HG03432 (cell line): ENCODE measurements at regions not wholly inside any gene's neighbourhood (a gene's known extent, or its start where the extent isn't known, plus 50 kb on each side); places are given as distances from the start of the nearest gene placed in this dataset.

Source experiments
- ATAC-seq: cut with Tn5 transposase; IDR thresholded peaks from one replicate; pipeline ENCODE4 v1.9.1; 2021; ENCODE audit warnings: mild to moderate bottlenecking, moderate library complexity; ENCODE audit not compliant: unreplicated experiment

DNA sequence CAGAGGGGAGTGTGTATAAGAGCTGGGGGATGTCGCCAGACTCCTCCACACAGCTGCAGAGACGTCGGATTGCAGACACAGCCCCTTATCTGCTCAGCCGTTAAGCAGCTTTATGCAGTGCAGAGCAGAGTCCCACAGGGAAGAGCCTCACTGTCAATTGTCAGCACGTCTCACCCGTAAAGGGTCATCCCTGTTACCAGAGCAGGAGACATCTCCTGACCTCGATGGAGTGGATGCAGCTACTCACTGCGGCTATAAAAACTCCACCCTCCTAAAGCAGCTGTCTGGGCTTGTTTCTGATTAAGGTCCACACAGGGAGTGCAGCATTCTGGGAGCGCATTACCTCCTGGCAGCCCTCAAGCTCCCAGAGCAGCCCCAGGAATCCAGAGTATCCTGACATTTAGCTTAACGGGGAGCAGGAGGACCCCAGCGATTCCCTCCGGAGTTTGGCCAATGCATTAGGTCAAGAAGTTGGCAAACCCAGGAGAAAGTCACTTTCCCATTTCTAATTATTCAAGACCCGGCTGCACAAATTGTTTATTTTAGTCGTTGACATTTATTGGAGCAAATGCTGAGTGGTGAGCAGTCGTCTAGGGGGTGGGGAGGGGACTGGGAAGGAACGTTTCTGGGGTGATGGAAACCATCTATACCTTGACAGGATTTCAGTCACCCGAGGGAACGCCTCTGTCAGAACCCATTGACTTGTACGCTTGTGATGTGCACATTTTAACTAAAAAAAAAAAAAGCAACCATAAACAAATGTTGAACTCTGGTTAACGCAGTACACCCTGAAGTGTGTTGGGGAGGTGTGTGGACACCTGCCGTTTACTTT is 100.0 kb upstream of the ZNF469 start:
- ATAC-seq: no peak

GRCh38 chr16:88283596-88283995 is 99.2 kb upstream of the ZNF469 start:
- ATAC-seq: no peak

DNA sequence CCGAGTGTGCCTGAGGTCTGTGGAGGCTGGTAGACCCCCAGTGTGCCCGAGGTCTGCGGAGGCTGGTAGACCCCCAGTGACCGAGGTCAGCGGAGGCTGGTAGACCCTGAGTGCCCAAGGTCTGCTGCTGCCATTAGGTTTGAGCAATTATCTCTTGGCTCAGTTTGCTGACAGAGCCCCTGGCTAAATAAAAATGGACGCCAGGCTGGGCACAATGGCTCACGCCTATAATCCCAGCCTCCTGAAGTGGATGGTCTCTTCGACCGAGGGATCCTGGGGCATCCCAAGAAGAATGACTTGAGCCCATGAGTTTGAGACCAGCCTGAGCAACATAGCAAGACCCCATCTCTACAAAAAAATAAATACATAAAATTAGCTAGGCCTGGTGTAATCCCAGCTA is 98.7 kb upstream of the ZNF469 start:
- no peak for ATAC-seq

- no peak for ATAC-seq
These were observed 97.9 kb upstream of the ZNF469 start for GRCh38 chr16:88284626-88285513.

- no peak for ATAC-seq
These were observed 97.3 kb upstream of the ZNF469 start for GRCh38 chr16:88285514-88285822.

DNA sequence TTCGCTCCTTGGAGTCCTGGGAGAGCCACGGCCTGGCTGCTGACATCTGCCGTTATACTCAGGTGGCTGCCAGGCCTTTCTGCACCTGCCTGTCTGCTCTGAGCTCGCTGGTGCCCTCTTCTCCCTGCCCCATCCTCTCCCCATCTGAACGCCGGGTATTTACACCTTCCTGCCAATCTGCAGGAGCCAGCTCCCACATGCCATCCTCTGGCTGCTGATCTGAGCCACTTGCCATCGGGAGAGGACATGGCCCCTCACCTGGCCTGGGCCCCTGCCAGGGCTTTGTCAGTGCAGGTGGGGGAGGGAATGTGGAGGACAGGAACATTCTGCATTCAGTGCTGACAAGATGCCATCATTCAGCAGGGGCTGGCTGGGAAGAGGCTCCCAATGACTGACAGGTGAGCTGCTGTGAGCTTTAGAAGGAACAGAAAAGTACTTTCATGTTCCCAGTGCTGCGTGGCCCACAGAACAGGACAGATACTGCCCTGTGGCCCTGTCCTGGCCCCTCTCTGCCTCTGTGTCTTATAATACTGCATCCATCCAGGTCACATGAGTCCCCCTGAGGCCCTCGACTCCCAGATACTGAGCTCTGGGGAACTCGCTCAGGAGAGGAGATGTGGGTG is 96.3 kb upstream of the ZNF469 start:
- ATAC-seq: no peak

DNA sequence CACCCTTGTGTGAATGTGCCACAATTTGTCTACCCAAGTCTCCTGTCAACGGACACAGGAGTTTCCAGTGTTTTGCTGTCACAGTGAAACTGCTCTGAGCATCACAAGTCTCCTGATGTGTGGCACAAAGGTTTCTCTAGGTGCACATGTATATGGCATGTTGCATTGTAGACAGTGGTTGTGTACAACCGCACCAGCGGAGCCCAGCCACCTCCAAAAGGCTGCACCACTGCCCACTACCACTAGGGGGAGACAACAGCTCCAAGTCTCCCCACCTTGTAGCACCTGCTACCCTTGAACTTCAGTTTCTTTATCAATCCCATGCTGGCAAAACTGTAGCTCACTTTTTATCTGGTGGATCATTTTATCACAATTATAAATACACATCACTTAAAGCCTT is 95.5 kb upstream of the ZNF469 start:
- ATAC-seq: no peak

DNA sequence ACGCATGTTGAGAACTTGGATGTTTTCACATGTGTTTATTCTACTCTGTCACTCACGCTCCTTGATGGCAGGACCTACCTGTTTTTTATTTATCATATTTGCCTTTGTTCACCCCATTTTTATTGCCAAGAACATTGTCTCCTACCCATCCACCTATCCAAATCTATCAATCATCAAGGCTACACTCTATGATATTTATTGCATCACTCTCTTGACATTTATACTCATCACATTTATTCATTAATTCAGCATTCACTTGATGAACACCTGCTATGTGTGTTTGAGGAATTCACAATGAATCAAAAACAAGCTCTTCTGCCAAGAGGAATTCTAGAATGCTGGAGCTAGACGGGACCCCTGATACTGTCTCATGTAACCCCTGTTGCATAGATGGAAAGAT is 94.5 kb upstream of the ZNF469 start:
- no peak for ATAC-seq

GRCh38 chr16:88289001-88289400 is 93.8 kb upstream of the ZNF469 start:
- ATAC-seq: no peak

GRCh38 chr16:88289561-88289960 is 93.2 kb upstream of the ZNF469 start:
- no peak for ATAC-seq

GRCh38 chr16:88289968-88290401 is 92.8 kb upstream of the ZNF469 start:
- ATAC-seq: no peak

DNA sequence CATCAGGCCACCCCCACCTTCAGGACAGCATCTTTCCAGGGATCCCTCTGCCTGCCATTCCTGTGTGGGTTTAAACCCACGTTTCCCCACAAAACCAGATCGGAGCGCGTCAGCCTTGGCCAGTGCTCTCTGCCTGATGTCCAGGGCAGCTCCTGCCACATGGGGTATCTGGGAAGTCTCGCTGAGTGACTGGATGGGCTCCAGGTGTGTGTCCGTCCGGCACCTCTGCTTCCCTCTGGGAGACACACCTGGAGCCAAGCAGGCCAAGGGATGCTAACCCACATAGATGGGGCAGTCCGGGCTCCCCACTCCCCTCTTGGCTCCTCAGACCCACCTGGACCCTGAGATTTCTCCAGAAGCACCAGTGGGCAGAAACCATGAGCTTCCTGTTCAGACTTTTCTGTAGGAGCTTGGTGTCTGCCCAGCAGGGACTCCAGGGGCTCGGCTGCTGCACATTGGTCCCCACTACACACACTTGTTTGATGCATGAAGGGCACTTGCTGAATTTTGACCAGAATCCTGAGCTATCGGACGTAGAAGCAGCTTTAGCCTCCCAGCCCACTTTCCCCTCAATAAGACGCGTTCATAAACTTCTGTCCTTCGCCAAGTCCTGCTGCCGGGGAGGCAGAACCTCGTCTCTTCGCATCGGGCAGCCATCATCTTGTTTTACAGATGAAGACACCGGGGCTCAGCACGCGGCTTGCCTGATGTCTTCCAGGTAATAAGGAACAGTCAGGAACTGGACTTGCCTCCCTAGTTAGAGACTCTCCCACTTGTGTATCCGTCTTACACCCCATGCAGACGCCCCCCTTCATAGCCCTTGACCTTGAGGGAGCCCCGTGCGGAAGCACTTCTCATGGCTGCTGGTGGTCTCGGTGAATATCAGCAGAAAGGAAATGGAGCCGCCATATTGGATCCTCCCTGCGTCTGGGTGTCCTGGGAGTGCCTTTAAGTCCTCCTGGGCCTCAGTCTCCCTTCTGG is 91.6 kb upstream of the ZNF469 start:
- no peak for ATAC-seq

DNA sequence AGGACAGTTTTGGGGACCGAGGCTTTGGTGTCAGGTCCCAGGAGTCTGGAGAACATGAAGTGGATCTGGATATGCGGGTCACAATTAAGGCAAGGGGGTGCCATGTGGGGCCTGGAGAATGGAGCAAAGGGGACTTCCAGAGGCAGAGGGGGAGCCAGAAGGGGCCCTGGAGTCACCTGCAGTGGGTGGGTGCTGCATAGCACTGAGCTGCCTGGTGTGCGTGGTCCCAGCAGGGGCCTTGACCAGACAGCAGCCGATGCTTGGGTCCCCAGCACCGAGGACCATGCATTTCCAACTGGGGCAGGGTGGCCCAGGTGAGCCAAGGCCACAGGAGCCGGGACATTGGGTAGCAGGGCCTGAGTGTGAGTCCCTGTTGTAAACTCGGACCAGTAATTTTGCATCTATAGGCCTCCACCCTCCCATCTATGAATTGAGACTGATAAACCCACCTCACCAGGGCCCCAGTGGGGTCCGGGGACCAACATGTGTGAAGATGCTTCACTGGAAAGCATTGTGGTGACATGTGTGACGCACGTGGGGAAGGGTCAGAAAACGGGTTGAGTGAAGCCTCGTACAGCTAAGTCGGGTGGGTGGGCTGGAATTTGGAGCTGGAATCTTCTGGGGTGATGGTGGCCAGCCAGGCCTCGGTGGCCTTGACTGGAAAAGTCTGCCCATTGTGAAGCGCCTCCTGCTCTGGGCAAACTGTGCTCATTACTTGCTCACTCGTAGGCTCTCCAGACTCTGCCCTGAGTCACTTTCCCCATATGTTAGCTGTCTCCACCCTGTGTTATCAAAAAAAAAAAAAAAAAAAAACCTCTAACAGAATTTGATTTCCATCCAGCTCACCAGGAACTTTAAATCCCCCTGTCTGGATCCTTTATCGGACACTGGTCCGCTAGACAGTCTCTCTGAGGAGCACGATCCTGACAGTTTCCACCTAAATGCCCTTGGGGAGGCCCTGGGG is 90.5 kb upstream of the ZNF469 start:
- no peak for ATAC-seq

DNA sequence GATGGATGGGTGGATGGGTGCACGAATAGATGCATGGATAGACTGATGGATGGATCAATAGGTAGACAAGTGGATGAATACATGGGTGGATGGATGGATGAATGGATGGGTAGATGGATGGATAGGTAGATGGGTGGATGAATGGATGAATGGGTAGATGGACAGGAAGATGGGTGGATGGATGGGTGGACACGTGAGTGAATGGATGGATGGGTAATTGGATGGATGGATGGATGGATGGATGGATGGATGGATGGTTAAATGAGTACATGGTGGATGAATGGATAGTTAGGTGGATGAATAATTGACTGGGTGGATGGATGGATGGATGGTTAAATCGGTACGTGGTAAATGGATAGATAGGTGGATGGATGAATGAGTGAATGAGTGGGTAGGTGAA is 89.7 kb upstream of the ZNF469 start:
- ATAC-seq: no peak

- no peak for ATAC-seq
These were observed 86.9 kb upstream of the ZNF469 start for GRCh38 chr16:88295671-88296436.

- no peak for ATAC-seq
These were observed 86.2 kb upstream of the ZNF469 start for GRCh38 chr16:88296437-88297177.

DNA sequence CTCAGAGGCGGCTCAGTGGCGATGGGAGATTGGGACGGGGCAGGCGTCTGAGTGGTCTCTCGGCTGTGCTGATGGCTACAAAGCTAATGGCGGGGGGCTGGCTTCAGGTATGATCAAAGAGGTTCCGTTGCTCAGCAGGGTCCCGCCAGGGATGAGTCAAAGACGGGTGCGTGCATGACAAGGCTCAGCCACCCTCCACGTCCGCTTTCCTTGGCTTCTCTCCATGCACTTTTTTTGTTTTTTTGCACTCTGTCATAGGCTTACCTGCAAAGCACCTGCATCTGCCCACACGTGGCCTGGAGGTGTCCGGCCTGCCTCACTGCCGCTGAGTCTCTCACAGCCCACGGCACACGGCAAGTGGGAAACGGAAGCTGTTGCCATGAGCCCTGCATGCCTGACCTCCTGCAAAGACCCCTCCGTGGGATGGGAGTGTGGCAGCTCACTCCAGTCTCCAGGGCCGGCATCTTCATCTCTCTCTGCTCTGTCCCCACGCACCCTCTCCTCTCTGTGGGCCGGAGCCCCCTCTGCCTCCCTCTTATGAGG is 85.5 kb upstream of the ZNF469 start:
- no peak for ATAC-seq
